NCI-H69 (cell line): ENCODE measurements at regions not wholly inside any gene's neighbourhood (a gene's known extent, or its start where the extent isn't known, plus 50 kb on each side); places are given as distances from the start of the nearest gene placed in this dataset.
"Not testable (repeated sequence)": the region's sequence is repeated elsewhere in the genome, so short reads cannot be mapped to it uniquely, and the experiment has no call there.

Experiments
- DNase-seq: peaks from one replicate; lab custom pipeline; 2025; lab: John Stamatoyannopoulos, UW

GRCh38 chr12:22810036-22810435 is 185.1 kb downstream of the ETNK1 start:
- no peak for DNase-seq

- DNase-seq: no peak
These were observed 187.6 kb downstream of the ETNK1 start for GRCh38 chr12:22812531-22812930.

GRCh38 chr12:22821985-22822384 is 197.0 kb downstream of the ETNK1 start:
- DNase-seq: no peak

GRCh38 chr12:22826026-22826425 is 201.1 kb downstream of the ETNK1 start:
- no peak for DNase-seq

- not testable (repeated sequence) for DNase-seq
These were observed 201.5 kb downstream of the ETNK1 start for GRCh38 chr12:22826446-22826981.

GRCh38 chr12:22828066-22828465 is 203.1 kb downstream of the ETNK1 start:
- no peak for DNase-seq

GRCh38 chr12:22835431-22835830 is 210.5 kb downstream of the ETNK1 start:
- DNase-seq: no peak

- no peak for DNase-seq
These were observed 225.2 kb downstream of the ETNK1 start for GRCh38 chr12:22850185-22850584.

GRCh38 chr12:22851532-22851931 is 226.6 kb downstream of the ETNK1 start:
- DNase-seq: no peak

- DNase-seq: no peak
These were observed 230.5 kb downstream of the ETNK1 start for GRCh38 chr12:22855456-22855855.

- DNase-seq: peak; percentile 54
These were observed 231.2 kb downstream of the ETNK1 start for GRCh38 chr12:22856178-22856577.

- no peak for DNase-seq
These were observed 234.0 kb downstream of the ETNK1 start for GRCh38 chr12:22858849-22859570.

GRCh38 chr12:22860926-22861325 is 236.0 kb downstream of the ETNK1 start:
- peak; percentile 36 for DNase-seq

- no peak for DNase-seq
These were observed 240.9 kb downstream of the ETNK1 start for GRCh38 chr12:22865822-22866221.

- no peak for DNase-seq
These were observed 241.4 kb downstream of the ETNK1 start for GRCh38 chr12:22866406-22866805.

GRCh38 chr12:22874151-22874550 is 249.2 kb downstream of the ETNK1 start:
- DNase-seq: no peak

- no peak for DNase-seq
These were observed 251.3 kb downstream of the ETNK1 start for GRCh38 chr12:22876262-22876661.

GRCh38 chr12:22879203-22879602 is 254.2 kb downstream of the ETNK1 start:
- DNase-seq: no peak

- no peak for DNase-seq
These were observed 255.4 kb downstream of the ETNK1 start for GRCh38 chr12:22880331-22880730.

GRCh38 chr12:22880807-22881206 is 255.8 kb downstream of the ETNK1 start:
- no peak for DNase-seq

GRCh38 chr12:22881878-22882385 is 257.0 kb downstream of the ETNK1 start:
- DNase-seq: no peak

GRCh38 chr12:22882559-22882958 is 257.6 kb downstream of the ETNK1 start:
- DNase-seq: no peak

- no peak for DNase-seq
These were observed 268.9 kb downstream of the ETNK1 start for GRCh38 chr12:22893878-22894277.

- no peak for DNase-seq
These were observed 274.2 kb downstream of the ETNK1 start for GRCh38 chr12:22899184-22899583.
